GM12874 (cell line): ENCODE measurements at regions not wholly inside any gene's neighbourhood (a gene's known extent, or its start where the extent isn't known, plus 50 kb on each side); places are given as distances from the start of the nearest gene placed in this dataset.

Experiments used
- CTCF ChIP-seq: IDR thresholded peaks from 2 replicates; pipeline ENCODE4 v1.5.1; 2011; ENCODE audit warnings: low read depth, mild to moderate bottlenecking, control low read depth, low read length, moderate library complexity; ENCODE audit not compliant: insufficient read depth

GRCh38 chr5:57931352-57931751 is 448.7 kb upstream of the ACTBL2 start:
- no peak for TF ChIP-seq CTCF

- TF ChIP-seq CTCF = no peak
These were observed 446.7 kb upstream of the ACTBL2 start for GRCh38 chr5:57929271-57929670.

GRCh38 chr5:57917004-57917403 is 434.4 kb upstream of the ACTBL2 start:
- no peak for TF ChIP-seq CTCF

GRCh38 chr5:57915536-57915935 is 432.9 kb upstream of the ACTBL2 start:
- TF ChIP-seq CTCF = no peak

- TF ChIP-seq CTCF = no peak
These were observed 428.8 kb upstream of the ACTBL2 start for GRCh38 chr5:57911438-57911837.

- TF ChIP-seq CTCF = no peak
These were observed 424.1 kb upstream of the ACTBL2 start for GRCh38 chr5:57906671-57907070.

GRCh38 chr5:57903458-57903857 is 420.8 kb upstream of the ACTBL2 start:
- TF ChIP-seq CTCF = no peak

- TF ChIP-seq CTCF = no peak
These were observed 419.5 kb upstream of the ACTBL2 start for GRCh38 chr5:57902095-57902494.
